IgD-negative memory B cell (primary cell): ENCODE measurements at regions not wholly inside any gene's neighbourhood (a gene's known extent, or its start where the extent isn't known, plus 50 kb on each side); places are given as distances from the start of the nearest gene placed in this dataset.

Experiments used
- H3K27ac Mint-ChIP-seq, 3 donors: one replicate each; pipeline ENCODE4 v1.8.0; 2020 to 2022; ENCODE audit warnings: mild to moderate bottlenecking in 3 of 3, mixed read lengths in 3 of 3, moderate library complexity in 1 of 3
- H3K27me3 Mint-ChIP-seq: one replicate; pipeline ENCODE4 v1.8.0; 2021; ENCODE audit warnings: mixed read lengths
- H3K36me3 Mint-ChIP-seq: one replicate; pipeline ENCODE4 v1.8.0; 2020; ENCODE audit warnings: mild to moderate bottlenecking, mixed read lengths
- H3K4me1 Mint-ChIP-seq, 3 donors: one replicate each; pipeline ENCODE4 v1.8.0; 2020 to 2022; ENCODE audit warnings: mixed read lengths in 3 of 3, mild to moderate bottlenecking in 1 of 3
- H3K4me3 Mint-ChIP-seq, 4 donors: one replicate each; pipeline ENCODE4 v1.8.0; 2020 to 2022; ENCODE audit warnings: mild to moderate bottlenecking in 4 of 4, mixed read lengths in 4 of 4, moderate library complexity in 3 of 4
- H3K9me3 Mint-ChIP-seq, 3 donors: one replicate each; pipeline ENCODE4 v1.8.0; 2020 to 2021; ENCODE audit warnings: mixed read lengths in 3 of 3, mild to moderate bottlenecking in 1 of 3

- Mint-ChIP-seq H3K27ac (no peak overlapping the region), H3K27me3 (peaks cover 1% of the 10 kb centered on the region), H3K4me1 (no peaks in the 10 kb centered on the region)
Observed at GRCh38 chr5:53426878-53427277, 53.6 kb upstream of the FST start.

DNA sequence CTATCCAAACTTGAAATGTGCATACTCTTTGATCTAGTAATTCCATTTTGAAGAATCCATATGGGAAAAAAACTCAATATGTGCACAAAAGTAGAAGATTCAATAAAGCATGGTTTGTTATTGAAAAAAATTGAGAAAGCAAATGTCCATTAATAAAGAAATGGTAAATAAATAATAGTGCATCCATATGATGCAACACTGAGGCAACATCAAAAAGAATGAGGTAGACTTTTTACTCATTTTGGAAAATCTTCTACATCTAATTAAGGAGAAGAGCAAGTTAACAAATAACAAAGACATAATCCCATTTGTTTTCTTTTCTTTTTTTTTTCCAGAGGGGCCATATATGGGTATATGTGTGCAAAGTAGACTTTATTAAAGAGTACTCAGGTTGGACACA lies 52.5 kb upstream of the FST start:
- Mint-ChIP-seq H3K4me3 (no peak overlapping the region), H3K4me1 (no peaks in the 10 kb centered on the region), H3K27me3 (peaks cover 1% of the 10 kb centered on the region), H3K36me3 (no peaks in the 10 kb centered on the region), H3K27ac (no peak overlapping the region), H3K9me3 (no peaks in the 10 kb centered on the region)

More at GRCh38 chr5:53426878-53427277, 53.6 kb upstream of the FST start:
- H3K9me3 Mint-ChIP-seq: no peaks in the 10 kb centered on the region
- no peak overlapping the region for H3K4me3 Mint-ChIP-seq
- H3K36me3 Mint-ChIP-seq: no peaks in the 10 kb centered on the region

DNA sequence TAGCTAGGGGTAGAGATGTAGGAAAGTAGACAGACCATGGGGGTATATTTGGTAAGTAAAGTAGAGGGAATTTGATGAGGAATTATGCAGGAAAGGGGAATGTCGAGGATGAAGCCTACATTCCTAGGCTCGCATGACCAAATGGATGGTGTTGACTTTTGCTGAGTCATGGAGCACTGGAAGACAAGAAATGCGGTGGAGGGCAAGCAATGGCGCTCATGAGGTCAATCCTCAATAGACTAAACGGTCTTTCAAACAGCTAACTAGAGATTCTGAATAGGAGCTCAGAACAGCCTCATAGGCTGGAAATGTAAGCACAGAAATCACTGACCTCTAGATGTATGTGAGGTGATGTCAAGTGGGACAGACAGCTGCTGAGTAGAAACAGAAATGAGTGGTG lies 50.7 kb upstream of the FST start:
- no peaks in the 10 kb centered on the region for H3K4me1 Mint-ChIP-seq
- H3K27ac Mint-ChIP-seq: no peak overlapping the region
- no peak overlapping the region for H3K4me3 Mint-ChIP-seq
- no peaks in the 10 kb centered on the region for H3K36me3 Mint-ChIP-seq
- no peaks in the 10 kb centered on the region for H3K9me3 Mint-ChIP-seq
- H3K27me3 Mint-ChIP-seq: peaks cover 1% of the 10 kb centered on the region

DNA sequence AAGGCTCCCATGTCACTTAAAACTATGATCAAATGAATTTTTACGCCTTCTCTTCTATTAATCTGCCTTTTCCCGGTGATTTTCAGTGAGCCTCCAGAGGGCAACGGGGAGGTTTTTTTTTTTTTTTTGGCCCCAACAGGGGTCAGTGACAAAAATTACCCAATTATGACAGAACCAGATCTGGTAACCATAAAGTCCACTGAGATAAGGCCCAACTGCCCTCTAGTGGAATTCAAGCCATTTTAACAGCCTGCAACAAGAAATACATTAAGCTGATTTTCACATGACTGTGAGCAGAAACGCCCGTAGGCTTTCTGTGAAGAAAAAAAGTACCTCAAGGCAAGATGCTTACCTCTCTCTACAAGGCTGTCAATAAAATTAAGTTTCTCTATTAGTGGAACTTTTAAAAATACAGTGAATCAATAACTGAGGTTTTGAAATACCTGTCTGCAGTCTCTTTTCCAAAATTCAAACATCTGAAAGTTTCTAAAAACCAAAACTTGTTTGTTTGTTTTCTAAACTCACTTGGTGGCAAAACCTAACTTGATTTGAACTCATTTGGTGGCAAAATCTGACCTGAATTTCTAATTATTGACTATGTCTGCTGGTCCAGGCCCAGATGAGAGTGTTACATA lies 49.7 kb upstream of the FST start:
- peaks cover 3% of the 10 kb centered on the region for H3K27me3 Mint-ChIP-seq
- H3K27ac Mint-ChIP-seq: no peak overlapping the region
- H3K4me1 Mint-ChIP-seq: no peaks in the 10 kb centered on the region
- H3K9me3 Mint-ChIP-seq: no peaks in the 10 kb centered on the region
- no peak overlapping the region for H3K4me3 Mint-ChIP-seq
- H3K36me3 Mint-ChIP-seq: no peaks in the 10 kb centered on the region
